ENCODE measurements at regions not wholly inside any gene's neighbourhood (a gene's known extent, or its start where the extent isn't known, plus 50 kb on each side); places are given as distances from the start of the nearest gene placed in this dataset.
A peak's percentile ranks its signal among the peaks of the same experiment; 100 is the strongest.

DNA sequence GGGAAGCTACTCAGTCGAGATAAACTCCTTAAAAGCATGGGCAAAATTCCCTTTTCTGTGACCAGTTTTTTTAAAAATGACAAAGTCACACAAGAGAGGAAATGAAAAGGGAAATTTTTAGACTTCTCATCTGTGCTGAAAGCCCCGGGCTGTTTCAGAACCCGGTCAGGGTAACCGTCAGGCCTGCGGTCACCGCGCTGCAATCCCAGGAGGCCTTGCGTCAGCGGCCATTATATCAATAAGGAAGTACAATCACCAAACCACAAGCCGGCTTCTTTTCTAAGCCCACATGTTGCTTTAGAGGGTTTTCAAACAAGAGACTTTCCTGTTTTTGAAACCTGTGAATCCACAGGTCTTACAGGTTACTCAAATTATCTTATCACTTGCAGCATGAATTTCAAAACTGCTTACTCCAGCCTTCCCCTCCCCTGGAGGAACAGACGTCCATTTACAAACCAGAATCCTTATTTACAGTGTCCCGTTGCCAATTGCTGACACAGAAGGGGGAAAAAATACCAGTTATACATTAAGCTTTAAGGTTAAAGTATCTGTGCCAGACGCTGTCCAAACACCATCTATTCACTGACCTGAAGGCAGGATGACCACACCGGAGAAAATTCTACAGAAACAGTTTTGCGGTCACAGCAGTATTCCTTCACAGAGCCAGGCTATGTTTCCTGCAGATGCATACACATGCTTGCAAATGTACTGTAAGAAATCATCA, 165.3 kb downstream of the TOMM20 start (continued):
- TF ChIP-seq YY1 (IDR thresholded peaks at IDR 0.05; ENCODE audit: borderline replicate concordance in 1 of 3, control insufficient read depth in 1 of 3, extremely low read depth in 1 of 3, insufficient read depth in 3 of 3, insufficient read length in 1 of 3, insufficient replicate concordance in 2 of 3, low read depth in 1 of 3, low read length in 2 of 3) (peak; percentile 54 to 93 (median 89)), ZNF699 (CRISPR knock-in tag; IDR thresholded peaks at IDR 0.05; ENCODE audit: insufficient replicate concordance) (no peak), SUPT5H (IDR thresholded peaks at IDR 0.05) (no peak), CBFA2T3 (IDR thresholded peaks at IDR 0.05) (peak; percentile 11; the same call in 1 of the 2 replicates), SFPQ (IDR thresholded peaks at IDR 0.05; ENCODE audit: low read depth, low read length) (no peak), HOXB6 (CRISPR knock-in tag; IDR thresholded peaks at IDR 0.05; ENCODE audit: borderline replicate concordance) (no peak), HES1 (IDR thresholded peaks at IDR 0.05; ENCODE audit: low read depth) (no peak), ZC3H4 (CRISPR knock-in tag; IDR thresholded peaks at IDR 0.05; ENCODE audit: borderline replicate concordance) (no peak), ZNF324 (CRISPR knock-in tag; IDR thresholded peaks at IDR 0.05) (no peak; the same call in 1 of the 2 replicates), SMARCE1 (IDR thresholded peaks at IDR 0.05) (peak; percentile 24; the same call in 1 of the 2 replicates), ADNP (tag; IDR thresholded peaks at IDR 0.05) (peak; percentile 40; the same call in 1 of the 2 replicates), ELF4 (CRISPR knock-in tag; IDR thresholded peaks at IDR 0.05) (peak; percentile 35; the same call in 1 of the 2 replicates), ZBTB8A (IDR thresholded peaks at IDR 0.05; ENCODE audit: partially characterized antibody) (no peak), NCOA2 (IDR thresholded peaks at IDR 0.05; ENCODE audit: partially characterized antibody in 2 of 2) (no peak), MAFF (IDR thresholded peaks at IDR 0.05; ENCODE audit: low read length) (no peak; the same call in 1 of the 2 replicates), PPARD (CRISPR knock-in tag; IDR thresholded peaks at IDR 0.05) (no peak), THRB (CRISPR knock-in tag; conservative IDR thresholded peaks at IDR 0.05) (no peak), THRA (IDR thresholded peaks at IDR 0.05) (no peak), GTF3C2 (IDR thresholded peaks at IDR 0.05; ENCODE audit: borderline replicate concordance, extremely low read depth, insufficient read length) (no peak)

Data from K562 (cell line).